ENCODE measurements at regions not wholly inside any gene's neighbourhood (a gene's known extent, or its start where the extent isn't known, plus 50 kb on each side); places are given as distances from the start of the nearest gene placed in this dataset.

DNA sequence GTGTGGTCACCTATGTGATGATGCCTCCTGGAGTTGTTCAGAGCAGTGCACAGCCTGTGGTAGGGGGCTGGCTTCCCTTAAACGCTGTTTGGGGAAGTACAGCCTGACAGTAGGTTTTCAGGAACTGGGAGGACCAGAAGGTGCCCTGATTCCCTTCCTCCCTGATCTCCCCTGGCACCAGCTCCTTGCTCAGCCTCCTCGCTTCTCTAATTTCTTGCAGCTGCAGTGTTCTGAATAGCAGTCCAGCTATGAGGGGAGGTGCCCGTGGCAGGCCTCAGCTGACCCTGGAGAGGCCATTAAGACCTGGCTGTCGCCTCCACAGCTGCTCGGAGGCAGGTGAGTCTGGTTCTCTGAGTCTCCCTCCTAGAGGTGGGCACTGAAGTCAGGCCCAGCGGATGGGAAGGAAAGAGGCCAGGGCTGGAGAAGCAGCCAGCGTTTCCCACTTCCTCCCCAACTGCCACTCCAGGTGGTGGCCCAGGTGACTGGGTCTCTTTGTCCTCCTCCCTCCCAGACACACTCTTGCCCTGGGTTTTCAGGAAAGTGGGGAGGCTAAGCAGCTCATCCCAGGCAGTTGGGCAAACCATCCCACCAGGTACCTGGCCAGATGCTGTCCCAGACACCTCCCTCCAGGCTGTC is 52.0 kb upstream of the RPL11 start:
- DNase-seq = no peak

DNA sequence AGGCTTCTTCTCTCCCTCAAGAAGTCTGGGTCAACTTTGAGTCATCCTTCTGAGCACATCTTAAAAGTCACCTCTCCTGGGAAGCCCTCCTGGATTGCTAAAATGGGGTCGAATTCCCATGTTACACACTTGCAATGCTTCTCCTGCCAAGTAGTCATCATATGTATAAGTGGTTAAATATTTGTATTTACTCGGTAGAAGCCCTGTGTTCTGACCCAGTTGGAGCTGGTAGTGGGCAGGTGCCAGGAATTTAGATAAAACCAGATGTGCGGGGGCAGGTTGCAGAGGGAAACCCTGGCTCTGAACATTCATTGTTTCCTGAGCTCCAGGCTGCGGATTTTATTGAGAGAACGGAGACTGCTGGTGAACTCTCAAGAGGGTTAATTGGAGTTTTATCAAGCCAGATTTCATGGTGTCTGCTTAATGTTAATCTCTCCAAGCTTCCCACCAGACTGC is 52.8 kb upstream of the RPL11 start:
- DNase-seq = no peak

DNA sequence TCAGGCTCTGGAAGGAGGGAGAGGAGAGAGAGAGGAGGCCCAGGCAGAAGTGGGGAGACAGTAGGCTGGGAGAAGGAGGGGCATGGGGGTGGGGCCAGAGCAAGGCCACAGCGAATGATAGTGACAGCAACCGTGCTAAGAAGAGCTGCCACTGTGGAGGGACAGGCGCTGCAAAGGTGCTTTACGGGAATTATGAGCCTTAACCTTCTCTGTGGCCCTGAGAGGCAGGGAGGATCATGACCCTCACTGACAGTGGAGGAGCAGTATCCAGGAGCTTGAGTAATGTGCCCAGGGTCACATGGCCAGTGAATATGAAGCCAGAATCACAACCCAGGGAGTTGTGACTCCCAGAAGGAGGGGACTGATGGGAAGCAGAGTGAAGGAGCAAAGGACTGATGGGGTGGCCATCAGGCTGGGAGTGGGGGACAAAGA is 53.4 kb upstream of the RPL11 start:
- DNase-seq = no peak

DNA sequence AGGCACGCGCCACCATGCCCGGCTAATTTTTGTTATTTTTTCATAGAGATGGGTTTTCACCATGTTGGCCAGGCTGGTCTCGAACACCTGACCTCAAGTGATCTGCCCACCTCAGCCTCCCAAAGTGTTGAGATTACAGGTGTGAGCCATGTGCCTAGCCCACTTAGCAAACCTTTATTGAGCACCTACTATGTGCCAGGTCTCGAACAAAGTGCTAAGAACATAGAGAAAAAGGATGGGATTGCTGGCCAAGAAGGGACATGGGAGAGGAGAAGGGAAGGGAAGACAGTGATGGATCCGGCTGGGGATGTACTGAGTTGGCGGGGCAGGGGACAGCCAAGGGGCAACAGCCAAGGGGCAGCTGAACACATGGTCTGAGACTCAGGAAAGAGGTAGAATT is 55.6 kb upstream of the RPL11 start:
- no peak for DNase-seq

DNA sequence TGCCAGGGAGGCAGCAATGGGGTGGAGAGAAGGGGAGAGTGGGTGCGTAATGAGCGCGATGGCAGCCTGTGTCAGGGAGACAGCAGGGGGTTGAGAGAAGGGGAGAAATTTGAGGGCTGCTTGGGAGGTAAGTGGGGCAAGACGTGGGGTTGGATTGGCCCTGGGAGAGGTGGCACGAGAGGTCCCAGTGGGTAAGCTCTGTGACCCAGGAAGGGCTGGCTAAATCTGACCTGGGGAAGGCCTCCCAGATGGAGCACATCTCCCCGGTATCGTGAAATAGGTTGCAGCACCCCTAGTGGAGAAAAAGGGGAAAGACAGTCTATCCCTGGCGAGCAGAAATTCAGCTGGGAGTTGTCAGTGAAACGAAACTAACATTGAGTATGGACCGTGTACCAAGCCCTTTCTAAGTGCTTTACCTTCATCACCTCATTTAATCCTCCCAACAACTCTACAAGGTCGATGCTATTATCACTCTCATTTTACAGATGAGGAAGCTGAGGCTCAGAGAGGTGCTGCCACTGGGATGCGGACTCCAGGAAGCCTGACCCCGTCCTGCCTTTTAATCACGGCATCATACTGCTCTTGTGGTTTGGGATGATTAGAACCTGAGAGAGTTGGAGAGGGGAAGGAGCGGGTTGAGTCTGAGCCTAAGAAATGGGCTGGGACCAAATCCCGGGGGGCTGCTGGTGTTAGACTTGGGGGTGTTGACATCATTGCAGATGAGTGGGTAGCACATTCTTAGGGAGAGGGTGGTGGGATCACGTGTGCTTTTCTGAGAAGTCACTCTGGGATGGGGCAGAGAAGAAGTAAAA is 56.6 kb upstream of the RPL11 start:
- peak; percentile 80 for DNase-seq

DNA sequence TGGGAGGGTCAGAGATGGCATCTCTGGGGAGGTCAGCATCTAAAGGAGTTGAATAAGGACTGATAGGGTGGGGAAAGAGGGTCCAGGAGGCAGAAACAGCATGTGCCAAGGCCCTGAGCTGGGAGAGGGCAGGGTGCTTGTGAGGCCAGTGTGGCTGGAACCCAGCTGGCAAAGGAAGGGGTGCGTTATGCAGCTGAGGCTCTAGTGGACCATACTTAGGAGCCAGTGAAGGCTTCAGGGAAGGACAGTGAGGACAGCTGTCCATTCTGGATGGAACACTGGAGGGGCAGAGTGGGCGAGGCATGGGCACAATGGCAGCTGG is 57.1 kb upstream of the RPL11 start:
- no peak for DNase-seq

DNA sequence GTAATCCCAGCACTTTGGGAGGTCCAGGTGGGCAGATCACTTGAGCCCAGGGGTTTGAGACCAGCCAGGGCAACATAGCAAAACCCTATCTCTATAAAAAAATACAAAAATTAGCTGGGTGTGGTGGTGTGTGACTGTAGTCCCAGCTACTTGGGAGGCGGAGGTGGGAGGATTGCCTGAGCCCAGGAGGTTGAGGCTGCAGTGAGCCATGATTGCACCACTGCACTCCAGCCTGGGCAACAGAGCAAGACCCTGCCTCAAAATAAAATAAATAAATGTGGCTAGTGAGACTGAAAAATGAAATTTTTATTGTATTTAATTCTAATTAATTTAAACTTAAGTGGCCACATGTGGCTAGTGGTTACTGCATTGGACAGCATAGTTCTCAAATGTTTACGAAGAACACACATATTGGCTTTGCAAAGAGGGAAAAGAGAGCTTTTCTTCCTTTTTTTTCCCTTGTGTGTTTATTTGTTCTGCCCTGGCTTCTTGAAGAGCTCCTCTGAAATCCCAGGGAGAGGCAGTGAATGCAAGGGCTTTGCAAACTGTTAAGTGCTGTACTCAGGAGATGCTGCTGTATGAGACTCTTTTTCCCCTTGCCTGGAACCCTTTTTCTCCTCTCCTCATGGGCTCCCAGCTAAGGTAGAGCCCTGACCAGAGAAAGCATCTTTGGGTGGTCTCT is 59.0 kb upstream of the RPL11 start:
- DNase-seq = no peak

DNA sequence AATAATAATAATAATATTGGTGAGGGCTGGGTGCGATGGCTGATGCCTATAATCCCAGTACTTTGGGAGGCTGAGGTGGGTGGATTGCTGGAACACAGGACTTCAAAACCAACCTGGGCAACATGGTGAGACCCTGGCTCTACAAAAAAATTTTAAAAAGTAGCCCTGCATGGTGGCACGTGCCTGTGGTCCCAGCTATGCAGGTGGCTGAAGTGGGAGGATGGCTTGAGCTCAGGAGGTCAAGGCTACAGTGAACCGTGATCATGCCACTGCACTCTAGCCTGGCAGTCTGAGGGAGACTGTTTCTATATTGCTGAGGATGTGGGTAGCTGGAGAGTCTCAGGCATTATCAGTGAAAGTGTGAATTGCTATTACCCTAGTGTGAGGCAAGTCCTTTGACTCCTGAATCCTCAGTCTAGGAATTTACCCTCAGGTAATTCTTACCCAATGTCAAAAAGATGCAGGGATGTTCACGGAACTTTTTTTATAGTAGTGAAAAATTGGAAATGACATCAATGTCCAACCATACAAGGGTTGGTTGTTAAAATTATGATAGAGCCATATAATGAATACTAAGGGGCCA is 61.8 kb upstream of the RPL11 start:
- no peak for DNase-seq

DNA sequence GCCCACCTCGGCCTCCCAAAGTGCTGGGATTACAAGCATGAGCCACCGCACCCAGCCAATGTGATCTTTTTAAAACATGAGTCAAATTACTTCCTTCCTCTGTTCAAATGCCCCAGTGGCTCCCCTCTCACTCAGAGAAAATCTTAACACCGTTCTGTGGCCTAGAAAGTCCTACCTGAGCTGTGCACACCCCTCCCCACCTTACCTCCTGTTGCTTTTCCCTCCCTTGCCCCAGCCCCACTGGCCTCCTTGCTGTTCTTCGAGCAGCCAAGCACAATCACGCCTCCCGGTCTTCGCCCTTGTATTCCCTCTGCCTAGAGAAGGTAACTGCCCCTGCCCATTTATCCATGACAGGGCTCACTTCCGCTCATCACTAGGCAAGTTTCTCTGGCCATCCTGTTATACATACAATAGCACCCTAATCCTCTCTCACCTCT is 62.6 kb upstream of the RPL11 start:
- no peak for DNase-seq

DNA sequence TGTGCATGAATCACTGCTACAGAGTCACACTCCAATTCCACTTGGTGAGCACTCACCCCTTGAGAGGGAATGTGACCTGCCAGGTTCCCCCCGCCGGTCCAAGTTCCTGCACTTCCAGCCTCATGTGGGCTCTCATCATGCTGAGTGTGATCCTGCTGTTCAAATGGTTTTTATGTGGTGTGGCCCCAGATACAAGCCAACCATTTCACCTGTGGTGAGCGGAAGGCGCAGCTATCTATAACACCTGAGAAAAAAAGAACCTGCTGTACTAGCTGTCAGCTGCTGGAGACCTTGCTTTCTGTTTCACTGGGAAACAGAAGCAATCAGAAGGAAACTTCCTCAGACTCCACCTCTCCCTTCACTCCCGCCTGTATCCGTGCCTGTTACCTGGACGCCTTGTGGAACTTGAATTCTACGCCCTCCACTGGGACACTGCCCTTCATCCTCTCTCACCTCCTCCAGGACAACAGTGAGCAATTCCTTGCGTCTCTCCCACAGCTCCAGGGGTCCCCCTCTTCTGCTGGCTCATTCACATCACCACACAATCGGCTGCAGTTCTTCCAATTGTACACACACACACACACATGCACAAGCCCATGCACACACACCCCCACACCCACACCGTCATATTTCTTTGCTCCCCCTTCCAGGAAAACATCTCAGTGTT is 64.4 kb upstream of the RPL11 start:
- DNase-seq = no peak

DNA sequence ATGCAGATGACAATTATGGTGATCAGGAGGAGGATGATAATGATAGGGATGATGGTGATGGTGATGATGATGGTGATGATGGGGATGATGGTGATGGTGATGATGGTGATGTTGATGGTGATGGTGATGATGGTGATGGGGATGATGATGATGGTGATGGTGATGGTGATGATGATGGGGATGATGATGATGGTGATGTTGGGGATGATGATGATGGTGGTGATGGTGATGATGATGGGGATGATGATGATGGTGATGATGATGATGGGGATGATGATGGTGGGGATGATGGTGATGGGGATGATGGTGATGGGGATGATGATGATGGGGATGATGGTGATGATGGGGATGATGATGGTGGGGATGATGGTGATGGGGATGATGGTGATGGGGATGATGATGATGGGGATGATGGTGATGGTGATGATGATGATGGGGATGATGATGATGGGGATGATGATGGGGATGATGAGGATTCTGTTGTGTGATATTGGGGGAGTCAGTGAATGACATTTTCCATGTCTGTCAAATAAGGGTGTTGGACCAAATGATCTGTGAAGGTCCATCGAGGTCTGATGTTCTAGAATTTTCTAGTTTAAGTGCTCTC is 65.6 kb upstream of the RPL11 start:
- no peak for DNase-seq

DNA sequence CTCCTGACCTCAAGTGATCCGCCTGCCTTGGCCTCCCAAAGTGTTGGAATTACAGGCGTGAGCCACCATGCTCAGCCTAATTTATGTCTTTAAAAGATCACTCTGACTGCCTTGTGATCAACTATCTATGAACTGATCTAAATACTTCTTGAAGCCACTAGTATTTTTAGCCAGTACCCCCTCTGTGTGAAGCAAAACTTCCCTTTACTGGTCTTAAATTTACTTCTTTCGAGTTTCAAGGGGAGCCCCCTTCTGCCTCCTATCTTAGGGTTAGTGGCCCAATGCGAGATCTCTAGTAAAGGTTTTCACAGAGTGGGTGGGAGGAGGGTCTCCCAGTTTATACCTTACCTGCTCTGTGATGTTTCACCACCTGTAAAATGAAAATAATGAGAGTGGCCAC is 66.1 kb upstream of the RPL11 start:
- DNase-seq = no peak

DNA sequence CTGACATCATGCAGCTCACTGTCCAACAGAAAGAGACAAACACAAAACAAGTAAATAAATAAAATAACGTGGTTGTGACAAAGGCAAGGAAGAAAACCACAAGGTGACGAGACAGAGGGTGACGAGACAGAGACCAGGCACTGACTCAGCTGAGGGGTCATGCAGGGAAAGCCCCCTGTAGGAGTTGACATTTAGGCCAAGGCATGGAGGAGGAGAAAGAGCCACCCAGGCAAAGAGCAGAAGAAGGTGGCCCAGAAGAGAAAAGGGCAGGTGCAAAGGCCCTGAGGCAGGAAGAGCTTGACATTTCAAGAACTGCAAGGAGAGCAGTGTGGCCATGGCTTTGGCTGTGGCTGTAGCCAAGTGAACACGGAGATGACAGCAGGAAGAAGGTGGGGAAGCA is 65.1 kb upstream of the ID3 start:
- no peak for DNase-seq

DNA sequence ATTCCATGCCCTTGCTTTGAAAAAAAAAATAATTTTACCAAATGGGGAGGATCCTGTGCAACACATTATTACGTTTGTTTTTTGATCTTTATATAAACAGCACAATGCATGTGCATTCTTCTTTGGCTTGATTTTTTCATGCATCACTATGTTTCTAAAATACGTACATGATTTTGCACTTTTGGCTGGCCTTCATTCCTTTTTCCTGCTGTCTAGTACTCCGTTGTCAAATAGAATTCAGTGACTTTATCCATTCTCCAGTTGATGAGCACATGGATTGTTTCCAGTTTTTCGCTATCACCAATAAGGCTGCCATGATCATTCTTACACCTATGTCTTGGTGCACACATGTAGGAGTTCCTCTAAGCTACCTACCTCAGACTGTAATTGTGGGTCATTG is 63.0 kb upstream of the ID3 start:
- no peak for DNase-seq

DNA sequence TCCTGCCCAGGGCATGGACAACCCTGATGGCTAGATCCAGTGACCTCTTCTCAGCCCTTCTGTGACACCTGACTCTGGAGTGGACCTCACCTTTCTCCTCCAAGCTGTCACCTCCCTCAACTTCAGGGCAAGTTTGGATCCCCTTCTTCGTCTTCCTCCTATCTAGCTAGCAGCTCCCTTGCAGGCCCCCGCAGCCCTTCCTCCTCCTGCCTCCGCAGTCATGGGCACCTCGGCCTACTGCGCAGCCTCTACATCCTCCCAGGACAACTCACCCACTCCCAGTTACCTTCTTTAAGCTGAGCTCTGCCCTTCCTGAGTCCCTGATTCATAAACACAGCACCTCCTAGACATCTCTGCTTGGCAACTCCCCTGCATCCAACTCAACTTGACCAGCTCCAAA is 61.3 kb upstream of the ID3 start:
- no peak for DNase-seq

DNA sequence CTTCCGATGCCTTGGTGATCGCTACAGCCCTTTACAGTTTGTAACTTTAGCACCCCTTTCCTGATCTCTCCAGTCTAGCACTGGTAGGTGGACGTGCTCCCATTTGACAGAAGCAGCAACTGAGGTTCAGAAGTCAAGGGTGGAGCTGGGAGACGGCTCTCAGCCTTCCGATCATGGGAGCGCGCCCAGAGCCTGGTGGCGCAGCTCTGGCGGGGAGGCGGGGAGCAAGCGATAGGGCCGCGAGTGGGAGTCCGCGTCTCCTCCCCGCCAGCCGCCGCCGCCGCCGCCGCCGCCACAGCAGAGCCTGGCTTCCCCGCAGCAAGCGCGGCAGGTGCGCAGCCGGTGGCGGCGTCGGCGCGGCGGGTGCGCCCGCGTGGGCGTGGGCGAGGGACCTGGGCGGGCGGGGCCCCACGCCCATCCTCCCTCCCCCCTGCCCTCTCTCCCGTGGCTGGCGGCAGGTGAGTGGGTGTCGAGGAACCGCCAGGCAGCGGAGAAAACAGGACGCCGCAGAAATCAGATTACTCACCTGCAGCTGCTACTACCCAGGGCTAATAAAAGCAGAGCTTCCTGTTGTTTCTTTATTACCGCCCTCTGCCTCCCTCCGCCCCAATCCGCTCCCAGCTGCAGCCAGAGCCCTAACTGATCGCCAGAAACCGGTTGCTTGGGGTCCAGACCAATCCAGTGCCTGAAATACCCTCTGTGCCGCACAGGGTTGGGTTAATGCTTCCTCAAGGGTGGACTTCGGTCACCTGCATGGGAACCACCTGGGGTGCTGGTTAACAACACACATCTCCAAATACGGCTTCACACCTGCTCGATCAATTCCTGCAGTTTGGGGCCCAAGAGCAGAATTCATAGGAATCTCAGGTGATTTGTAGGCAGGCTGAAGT is 60.2 kb upstream of the ID3 start:
- no peak for DNase-seq

DNA sequence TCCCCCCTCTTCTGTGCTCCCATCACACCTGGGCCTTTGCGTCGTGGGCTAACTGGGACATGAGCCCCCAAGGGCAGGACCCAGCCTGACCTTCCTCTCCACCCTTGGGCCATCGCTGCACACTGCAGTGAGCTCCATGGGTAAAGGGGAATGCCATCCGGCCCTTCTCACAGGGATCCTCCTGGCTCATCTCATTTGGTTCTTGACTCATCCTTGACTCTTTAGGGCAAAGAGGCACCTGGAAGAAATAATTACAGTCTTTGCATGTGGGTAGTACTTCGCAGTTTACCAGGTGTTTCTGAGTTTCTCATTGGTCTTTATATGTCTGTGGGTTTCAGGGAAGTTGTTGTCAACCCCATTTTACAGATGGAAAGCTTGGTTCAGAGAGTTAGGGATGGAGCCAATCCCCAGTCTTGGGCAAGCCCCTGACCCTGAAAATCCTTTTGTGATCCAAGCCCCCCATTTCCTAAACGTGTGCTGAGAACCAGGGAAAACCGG is 59.3 kb upstream of the ID3 start:
- DNase-seq = no peak

DNA sequence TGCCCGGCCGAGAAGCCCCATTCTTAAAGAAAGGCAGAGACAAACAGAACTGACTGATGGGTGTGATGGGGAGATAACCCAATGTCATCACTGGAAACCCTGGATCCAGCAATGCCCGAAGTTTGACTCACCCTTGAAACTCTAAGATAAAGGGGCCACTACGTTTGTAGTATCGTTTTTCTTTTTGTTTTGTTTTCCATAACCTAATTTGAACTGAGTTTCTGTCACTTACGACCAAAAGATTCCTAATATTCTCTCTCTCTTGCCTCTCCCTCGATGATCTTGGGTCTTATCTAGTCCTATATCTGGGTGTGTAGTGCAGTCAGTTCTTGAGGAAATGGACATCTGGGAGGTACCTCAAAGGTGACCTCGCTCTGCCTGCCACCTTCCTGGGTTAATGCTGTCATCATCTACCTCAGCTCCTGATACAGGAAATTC is 57.8 kb upstream of the ID3 start:
- no peak for DNase-seq

DNA sequence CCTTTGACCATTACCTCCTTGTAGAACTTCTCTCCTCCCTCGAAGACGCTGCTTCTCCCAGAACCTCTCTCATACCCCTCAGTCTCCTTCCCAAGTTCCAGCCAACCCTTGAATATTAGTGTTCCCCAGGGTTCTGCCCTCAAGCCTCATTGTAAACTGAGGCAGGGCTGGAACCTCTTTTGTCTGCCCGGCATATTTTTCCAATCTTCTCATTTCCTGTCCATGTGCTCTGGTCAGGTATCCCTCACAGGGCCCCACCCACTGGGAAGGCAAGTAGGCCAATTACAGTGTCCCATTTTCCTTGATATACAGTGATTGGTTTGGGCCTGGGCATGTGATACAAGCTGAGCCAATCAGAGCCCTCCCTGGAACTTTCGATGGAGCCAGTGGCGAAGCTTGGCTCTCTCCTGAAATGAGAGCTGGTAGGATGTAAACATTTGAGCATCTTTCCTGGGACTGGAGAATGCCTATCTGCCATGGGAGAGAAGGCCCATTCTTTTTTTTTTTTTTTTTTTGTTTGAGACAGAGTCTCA is 57.1 kb upstream of the ID3 start:
- DNase-seq = no peak

DNA sequence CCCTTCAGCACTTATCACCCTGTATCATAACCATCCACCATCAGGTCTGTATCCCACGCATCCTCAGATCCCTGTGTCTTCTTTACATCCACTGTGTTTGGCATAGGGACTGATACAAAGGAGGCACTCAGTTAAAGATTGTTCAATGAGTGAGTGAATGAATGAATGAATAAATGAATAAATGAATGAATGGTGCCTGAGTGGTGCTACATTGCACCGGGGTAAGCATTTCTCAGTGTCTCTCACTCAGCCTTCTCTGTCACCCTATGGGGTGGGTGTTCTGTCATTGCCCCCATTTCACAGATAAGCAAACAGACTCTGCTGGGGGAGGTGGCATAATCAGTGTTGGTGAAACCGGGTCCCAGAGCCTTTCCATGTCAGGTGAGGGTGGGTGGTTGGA is 56.6 kb upstream of the ID3 start:
- DNase-seq = no peak

DNA sequence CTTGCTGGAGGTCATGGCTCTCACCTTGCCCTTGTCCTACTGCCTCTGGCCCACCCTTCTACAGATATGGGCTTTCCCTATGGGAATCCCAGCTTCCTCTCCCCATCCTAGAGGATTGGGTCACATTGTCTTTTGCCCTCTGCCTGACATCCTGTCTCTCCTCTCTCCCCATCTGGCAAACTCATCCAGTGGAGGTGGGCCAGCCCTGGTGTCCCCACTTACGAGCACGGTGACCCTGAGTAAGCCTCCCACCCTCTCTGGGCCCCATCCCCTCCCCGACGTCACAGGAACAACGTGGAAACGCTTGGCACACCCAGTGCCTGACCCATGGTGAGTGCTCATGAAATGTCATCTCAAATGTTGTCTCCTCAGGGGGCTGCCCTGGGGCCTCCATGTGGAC is 56.1 kb upstream of the ID3 start:
- no peak for DNase-seq

Data from fibroblast of skin of abdomen (primary cell).